ENCODE measurements at regions not wholly inside any gene's neighbourhood (a gene's known extent, or its start where the extent isn't known, plus 50 kb on each side); places are given as distances from the start of the nearest gene placed in this dataset.

GRCh38 chr6:41405941-41406727 lies 70.7 kb downstream of the NCR2 start:
- TF ChIP-seq CTCF (IDR thresholded peaks at IDR 0.05; ENCODE audit: extremely low read depth in 1 of 2, insufficient read depth in 1 of 2, low read depth in 1 of 2, low read length in 2 of 2) (no peak), MYC (IDR thresholded peaks at IDR 0.05; ENCODE audit: low read depth, low read length) (no peak), POLR2A (IDR thresholded peaks at IDR 0.05; ENCODE audit: low read depth, low read length) (no peak), POLR2AphosphoS5 (IDR thresholded peaks at IDR 0.05; ENCODE audit: insufficient read depth, low read depth, low read length) (no peak), MAX (IDR thresholded peaks at IDR 0.05; ENCODE audit: insufficient read depth, insufficient read length) (no peak), JUN (IDR thresholded peaks at IDR 0.05; ENCODE audit: borderline replicate concordance, insufficient read depth, insufficient read length, low read depth) (no peak), EZH2 (IDR thresholded peaks at IDR 0.05; ENCODE audit: borderline replicate concordance, low read depth, low read length, severe bottlenecking) (no peak)
